Keratinocyte (primary cell): ENCODE measurements at regions not wholly inside any gene's neighbourhood (a gene's known extent, or its start where the extent isn't known, plus 50 kb on each side); places are given as distances from the start of the nearest gene placed in this dataset.

ENCODE experiments used
- DNase-seq: peaks from one replicate; pipeline ENCODE4 v3.0.0-alpha.2; 2011; ENCODE audit warnings: low read depth, missing footprints, low spot score
- FAIRE-seq: peaks from 2 replicates; lab custom pipeline; 2011; peaks lifted over from hg19 to GRCh38; lab: Jason Lieb, UNC
- H2AFZ ChIP-seq: 2 replicates; pipeline ENCODE4 v1.6.0; 2012; ENCODE audit warnings: low read length, control low read depth, inconsistent platforms; ENCODE audit not compliant: control insufficient read depth
- H3K27ac ChIP-seq: 2 replicates; pipeline ENCODE4 v1.5.1; 2011; ENCODE audit warnings: low read length; ENCODE audit not compliant: control insufficient read depth, insufficient read depth
- H3K27me3 ChIP-seq: 3 replicates; pipeline ENCODE4 v1.6.0; 2011; ENCODE audit warnings: low read length; ENCODE audit not compliant: control insufficient read depth, insufficient read depth; ENCODE audit errors: extremely low read depth
- H3K36me3 ChIP-seq, 2 experiments: 2 replicates in 1 of 2; 3 replicates in 1 of 2; pipeline ENCODE4 v1.5.1; 2011; ENCODE audit warnings: low read length in 2 of 2, mild to moderate bottlenecking in 1 of 2; ENCODE audit not compliant: control insufficient read depth in 2 of 2, insufficient read depth in 2 of 2; ENCODE audit errors: extremely low read depth in 1 of 2
- H3K4me1 ChIP-seq: 3 replicates; pipeline ENCODE4 v1.5.1; 2011; ENCODE audit warnings: low read length; ENCODE audit not compliant: control insufficient read depth, insufficient read depth; ENCODE audit errors: extremely low read depth
- H3K4me2 ChIP-seq: 3 replicates; pipeline ENCODE4 v1.6.0; 2011; ENCODE audit warnings: low read depth, low read length; ENCODE audit not compliant: control insufficient read depth, insufficient read depth; ENCODE audit errors: extremely low read depth
- H3K4me3 ChIP-seq, 3 experiments: fragments of 200-600 bp in 1 of 3; sonication (generic) in 1 of 3; 2 replicates in 2 of 3; 3 replicates in 1 of 3; pipeline ENCODE4 v1.5.1; 2011 to 2016; ENCODE audit warnings: low read length in 3 of 3, mild to moderate bottlenecking in 3 of 3, control low read depth in 2 of 3, inconsistent platforms in 1 of 3, low read depth in 1 of 3, mixed read lengths in 1 of 3, mixed run types in 1 of 3, moderate library complexity in 1 of 3; ENCODE audit not compliant: control insufficient read depth in 2 of 3, insufficient read depth in 2 of 3; ENCODE audit errors: extremely low read depth in 1 of 3
- H3K79me2 ChIP-seq: 2 replicates; pipeline ENCODE4 v1.6.0; 2012; ENCODE audit warnings: low read length; ENCODE audit not compliant: control insufficient read depth, insufficient read depth
- H3K9ac ChIP-seq: 3 replicates; pipeline ENCODE4 v1.6.0; 2011; ENCODE audit warnings: low read length; ENCODE audit not compliant: control insufficient read depth, insufficient read depth; ENCODE audit errors: extremely low read depth
- H3K9me1 ChIP-seq: 3 replicates; pipeline ENCODE4 v1.6.0; 2011; ENCODE audit warnings: low read length; ENCODE audit not compliant: control insufficient read depth, insufficient read depth; ENCODE audit errors: extremely low read depth
- H3K9me3 ChIP-seq: 2 replicates; pipeline ENCODE4 v1.5.1; 2012; ENCODE audit warnings: low read depth, low read length; ENCODE audit not compliant: control insufficient read depth
- H4K20me1 ChIP-seq: 3 replicates; pipeline ENCODE4 v1.6.0; 2011; ENCODE audit warnings: low read length; ENCODE audit not compliant: control insufficient read depth, insufficient read depth; ENCODE audit errors: extremely low read depth
- CTCF ChIP-seq, 3 experiments: IDR thresholded peaks in 1 of 3; conservative IDR thresholded peaks in 1 of 3; optimal IDR thresholded peaks in 1 of 3; 2 replicates in 2 of 3; 3 replicates in 1 of 3; pipeline versions ENCODE3 to v1.5.1; 2011; ENCODE audit warnings: low read length in 3 of 3, mild to moderate bottlenecking in 3 of 3, moderate library complexity in 2 of 3, control low read depth in 1 of 3, inconsistent platforms in 1 of 3; ENCODE audit not compliant: insufficient read depth in 2 of 3; ENCODE audit errors: extremely low read depth in 1 of 3
- EZH2 ChIP-seq: IDR thresholded peaks from one replicate; pipeline ENCODE4 v1.6.1; 2012; ENCODE audit warnings: inconsistent platforms, mild to moderate bottlenecking, low read length, moderate library complexity
- dilution Hi-C: fragments of 300-500 bp; cut with MboI; formaldehyde crosslinking; loops from one replicate; pipeline ENCODE4 v1.7.0; 2020; ENCODE audit warnings: low sequenced_read_pairs; ENCODE audit not compliant: extremely low pct_ligation_motif_present

- DNase-seq (no peak), FAIRE-seq (no peak)
- Histone ChIP-seq H2AFZ (no peak overlapping the region), H3K9ac (no peak overlapping the region), H3K27me3 (peaks cover 32% of the 10 kb centered on the region), H3K9me1 (no peaks in the 10 kb centered on the region), H3K4me3 (no peak overlapping the region), H3K4me2 (no peak overlapping the region), H3K9me3 (no peaks in the 10 kb centered on the region), H3K79me2 (no peaks in the 10 kb centered on the region), H4K20me1 (peaks cover 4% of the 10 kb centered on the region), H3K27ac (no peak overlapping the region), H3K4me1 (no peaks in the 10 kb centered on the region), H3K36me3 (no peaks in the 10 kb centered on the region)
- TF ChIP-seq CTCF (optimal IDR thresholded peaks at IDR 0.05 in 1 of 3, IDR thresholded peaks at IDR 0.05 in 1 of 3, conservative IDR thresholded peaks at IDR 0.05 in 1 of 3; ENCODE audit: extremely low read depth in 1 of 3, insufficient read depth in 2 of 3, low read length in 3 of 3), result no peak
- TF ChIP-seq EZH2, result no peak
- dilution Hi-C loops, result no loop called here
These were observed 139.8 kb upstream of the COL5A1 start for GRCh38 chr9:134501761-134502265.

- H3K4me1 ChIP-seq, result no peaks in the 10 kb centered on the region
- dilution Hi-C loops, result no loop called here
- no peaks in the 10 kb centered on the region for H3K79me2 ChIP-seq
- H3K4me3 ChIP-seq, result no peak overlapping the region
- no peak overlapping the region for H3K27ac ChIP-seq
- no peaks in the 10 kb centered on the region for H3K36me3 ChIP-seq
- DNase-seq (no peak), FAIRE-seq (no peak)
- H3K27me3 ChIP-seq, result peaks cover 32% of the 10 kb centered on the region
- H3K9me3 ChIP-seq, result no peaks in the 10 kb centered on the region
- no peaks in the 10 kb centered on the region for H3K9me1 ChIP-seq
- H3K4me2 ChIP-seq, result no peak overlapping the region
- H4K20me1 ChIP-seq, result peaks cover 4% of the 10 kb centered on the region
- H2AFZ ChIP-seq, result no peak overlapping the region
- H3K9ac ChIP-seq, result no peak overlapping the region
- TF ChIP-seq CTCF (optimal IDR thresholded peaks at IDR 0.05 in 1 of 3, IDR thresholded peaks at IDR 0.05 in 1 of 3, conservative IDR thresholded peaks at IDR 0.05 in 1 of 3; ENCODE audit: extremely low read depth in 1 of 3, insufficient read depth in 2 of 3, low read length in 3 of 3) (no peak), EZH2 (no peak)
These were observed 139.3 kb upstream of the COL5A1 start for GRCh38 chr9:134502266-134502791.
